NCI-H524 (cell line): ENCODE measurements at regions not wholly inside any gene's neighbourhood (a gene's known extent, or its start where the extent isn't known, plus 50 kb on each side); places are given as distances from the start of the nearest gene placed in this dataset.

Source experiments
- DNase-seq, 2 experiments: peaks; one replicate each; lab custom pipeline; 2025; lab: John Stamatoyannopoulos, UW

- DNase-seq = no peak
Measured at GRCh38 chr9:99399474-99399873, 177.4 kb downstream of the SEC61B start.

GRCh38 chr9:99400184-99400731 lies 178.2 kb downstream of the SEC61B start:
- no peak for DNase-seq

- no peak for DNase-seq
Measured at GRCh38 chr9:99401680-99402504, 179.8 kb downstream of the SEC61B start.

- no peak for DNase-seq
Measured at GRCh38 chr9:99403371-99403770, 181.3 kb downstream of the SEC61B start.

- DNase-seq = no peak
Measured at GRCh38 chr9:99405359-99405758, 183.3 kb downstream of the SEC61B start.

GRCh38 chr9:99406939-99407338 lies 184.9 kb downstream of the SEC61B start:
- no peak for DNase-seq

- DNase-seq = no peak
Measured at GRCh38 chr9:99411068-99411467, 189.0 kb downstream of the SEC61B start.

- no peak for DNase-seq
Measured at GRCh38 chr9:99411479-99412115, 189.5 kb downstream of the SEC61B start.

GRCh38 chr9:99412606-99413005 lies 190.5 kb downstream of the SEC61B start:
- DNase-seq = no peak

- DNase-seq = no peak
Measured at GRCh38 chr9:99414321-99414720, 192.2 kb downstream of the SEC61B start.

GRCh38 chr9:99415606-99416005 lies 193.5 kb downstream of the SEC61B start:
- no peak for DNase-seq

GRCh38 chr9:99416007-99416406 lies 193.9 kb downstream of the SEC61B start:
- DNase-seq = no peak

- DNase-seq = peak; percentile 15 to 54
Measured at GRCh38 chr9:99419070-99419469, 197.0 kb downstream of the SEC61B start.

GRCh38 chr9:99421369-99421768 lies 199.3 kb downstream of the SEC61B start:
- DNase-seq = no peak

GRCh38 chr9:99425124-99425523 lies 203.0 kb downstream of the SEC61B start:
- DNase-seq = peak in 1 of 2 experiments; percentile 10

GRCh38 chr9:99425923-99426842 lies 204.1 kb downstream of the SEC61B start:
- DNase-seq = peak in 1 of 2 experiments; percentile 46

- no peak for DNase-seq
Measured at GRCh38 chr9:99427260-99427659, 205.2 kb downstream of the SEC61B start.

- DNase-seq = no peak
Measured at GRCh38 chr9:99430301-99430700, 208.2 kb downstream of the SEC61B start.

GRCh38 chr9:99431103-99431502 lies 209.0 kb downstream of the SEC61B start:
- no peak for DNase-seq

- no peak for DNase-seq
Measured at GRCh38 chr9:99432075-99432474, 210.0 kb downstream of the SEC61B start.

- no peak for DNase-seq
Measured at GRCh38 chr9:99433095-99433494, 211.0 kb downstream of the SEC61B start.

GRCh38 chr9:99433555-99433954 lies 211.5 kb downstream of the SEC61B start:
- DNase-seq = no peak
